ENCODE measurements at regions not wholly inside any gene's neighbourhood (a gene's known extent, or its start where the extent isn't known, plus 50 kb on each side); places are given as distances from the start of the nearest gene placed in this dataset.

GRCh38 chrX:53767544-53767943 lies 81.0 kb upstream of the HUWE1 start:
- TF ChIP-seq POLR2AphosphoS5 (IDR thresholded peaks at IDR 0.05; ENCODE audit: low read depth, low read length) (no peak), POLR2A (IDR thresholded peaks at IDR 0.05; ENCODE audit: low read depth, low read length) (no peak), TAF1 (IDR thresholded peaks at IDR 0.05; ENCODE audit: low read depth, low read length) (no peak)
